NCI-H2081 (cell line): ENCODE measurements at regions not wholly inside any gene's neighbourhood (a gene's known extent, or its start where the extent isn't known, plus 50 kb on each side); places are given as distances from the start of the nearest gene placed in this dataset.

ENCODE experiments used
- DNase-seq, 2 experiments: peaks; one replicate each; lab custom pipeline; 2025; lab: John Stamatoyannopoulos, UW

GRCh38 chr1:87224201-87224600 lies 104.5 kb upstream of the LMO4 start:
- no peak for DNase-seq

DNA sequence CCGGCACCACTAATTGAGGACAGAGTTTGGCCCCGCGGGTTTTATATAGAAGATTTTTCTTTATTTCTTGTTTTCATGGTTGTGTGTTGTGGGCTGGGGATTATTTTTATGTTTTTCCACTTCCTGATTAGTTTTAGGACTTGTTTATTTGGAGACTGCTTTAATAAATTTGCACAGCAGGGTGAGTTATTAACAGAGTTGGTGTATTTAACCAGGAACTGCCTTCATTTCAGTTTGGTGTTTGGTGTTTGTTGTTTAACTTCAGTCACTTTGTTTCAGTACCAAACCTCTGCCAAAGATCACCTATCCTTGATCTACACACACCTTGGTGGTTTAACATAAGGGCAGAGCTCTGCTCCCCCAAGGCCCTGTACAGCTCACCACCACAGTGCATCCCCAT lies 103.5 kb upstream of the LMO4 start:
- no peak for DNase-seq

DNA sequence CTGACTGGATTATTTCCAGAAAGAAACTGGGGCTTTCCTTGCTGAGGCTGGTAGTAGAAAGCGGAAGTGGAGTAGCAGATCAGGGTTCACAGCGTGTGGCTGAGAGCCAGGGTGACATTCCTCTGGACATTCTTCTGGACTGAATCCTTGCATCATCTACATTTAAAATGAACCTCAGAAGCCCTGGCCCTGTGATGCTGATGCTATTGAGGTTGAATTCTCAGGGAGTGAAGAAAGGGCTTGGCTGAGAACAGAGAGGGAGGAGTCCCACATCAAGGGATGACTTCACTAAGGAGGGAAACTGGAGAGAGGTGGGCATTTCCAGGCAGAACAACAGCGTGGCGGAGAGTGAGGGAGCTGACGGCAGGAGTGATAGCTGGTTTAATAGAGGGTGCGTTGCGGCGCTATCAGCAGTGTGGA lies 102.3 kb upstream of the LMO4 start:
- no peak for DNase-seq

DNA sequence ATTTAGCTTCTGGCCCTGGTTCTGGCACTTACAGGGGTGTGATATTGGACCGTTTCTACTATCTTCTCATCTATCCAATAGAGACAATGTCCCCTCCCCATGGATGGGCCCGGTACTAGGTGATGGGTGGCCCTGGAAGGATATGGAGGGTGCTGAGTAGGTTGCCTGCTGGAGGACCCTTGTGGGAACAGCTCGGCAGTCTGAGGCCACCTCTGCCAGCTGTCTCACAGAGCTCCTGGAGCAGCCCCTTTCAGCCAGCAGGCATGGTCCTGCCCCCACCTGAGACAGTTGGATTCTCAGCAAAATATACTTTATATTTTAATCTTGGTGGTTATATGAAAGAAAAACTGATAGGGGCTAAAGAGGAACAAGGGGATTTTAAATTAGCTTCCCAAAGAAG lies 101.0 kb upstream of the LMO4 start:
- DNase-seq = no peak

GRCh38 chr1:87230501-87230900 lies 98.2 kb upstream of the LMO4 start:
- DNase-seq = no peak

- no peak for DNase-seq
These were observed 96.8 kb upstream of the LMO4 start for GRCh38 chr1:87231703-87232367.

DNA sequence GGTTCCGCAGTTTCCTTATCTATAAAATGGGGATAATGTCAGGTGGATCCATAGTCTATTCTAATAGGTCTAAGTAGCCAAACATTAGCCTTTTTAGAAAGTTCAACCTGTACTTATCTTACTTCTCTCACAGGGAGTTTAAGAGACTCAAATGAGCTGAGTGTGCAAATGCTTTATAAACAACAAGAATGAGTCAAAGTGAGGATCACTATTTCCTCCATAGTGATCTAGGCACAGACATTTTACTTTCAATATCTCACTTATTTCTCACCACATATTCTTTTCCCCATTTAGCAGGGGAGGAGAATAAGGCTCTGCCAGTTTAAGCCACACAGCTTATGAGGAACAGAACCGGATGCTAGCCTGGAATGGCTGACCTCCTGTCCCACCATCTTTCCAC lies 92.1 kb upstream of the LMO4 start:
- DNase-seq = no peak

- DNase-seq = no peak
These were observed 88.6 kb upstream of the LMO4 start for GRCh38 chr1:87239997-87240605.

GRCh38 chr1:87240661-87241285 lies 87.9 kb upstream of the LMO4 start:
- no peak for DNase-seq

- DNase-seq = no peak
These were observed 86.1 kb upstream of the LMO4 start for GRCh38 chr1:87242445-87243185.

GRCh38 chr1:87243573-87243972 lies 85.1 kb upstream of the LMO4 start:
- no peak for DNase-seq

DNA sequence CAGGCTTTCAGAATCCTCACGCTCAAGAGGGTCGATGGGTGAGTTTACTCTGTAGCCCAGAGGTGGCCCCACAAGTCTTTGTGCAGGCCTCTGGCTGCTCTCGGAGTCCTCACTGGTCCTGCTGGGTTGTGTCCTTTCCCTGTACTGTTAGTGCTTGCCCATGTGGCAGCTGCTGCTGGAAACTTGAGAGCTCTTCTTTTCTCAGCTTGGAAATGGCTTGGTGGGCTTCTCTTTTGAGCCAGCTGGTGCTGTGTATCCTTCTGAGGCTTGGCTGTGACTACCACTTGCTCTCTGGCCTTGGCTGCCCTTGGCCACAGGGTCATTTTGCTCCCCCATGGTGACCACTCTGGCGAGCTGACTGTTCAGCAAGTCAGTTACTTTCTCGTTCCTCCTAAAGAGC lies 82.2 kb upstream of the LMO4 start:
- no peak for DNase-seq

DNA sequence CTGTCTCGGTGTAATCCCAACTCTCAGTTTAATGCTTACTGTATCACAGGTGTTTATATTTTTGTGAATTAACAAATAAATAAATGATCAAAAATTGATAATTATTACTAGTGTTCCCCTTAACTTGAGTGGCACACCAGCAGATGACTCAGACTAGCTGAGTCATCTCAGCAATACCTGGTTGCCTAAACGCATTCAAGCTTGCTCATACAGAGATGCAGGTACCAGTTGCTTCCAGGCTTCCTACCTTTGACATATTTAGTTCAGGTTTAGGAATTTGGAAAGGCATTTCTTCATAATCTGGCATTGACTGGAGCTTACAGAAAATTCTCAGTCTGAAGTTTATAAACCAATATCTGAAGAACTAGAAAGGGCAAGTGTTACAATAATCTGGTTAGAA lies 78.9 kb upstream of the LMO4 start:
- no peak for DNase-seq

DNA sequence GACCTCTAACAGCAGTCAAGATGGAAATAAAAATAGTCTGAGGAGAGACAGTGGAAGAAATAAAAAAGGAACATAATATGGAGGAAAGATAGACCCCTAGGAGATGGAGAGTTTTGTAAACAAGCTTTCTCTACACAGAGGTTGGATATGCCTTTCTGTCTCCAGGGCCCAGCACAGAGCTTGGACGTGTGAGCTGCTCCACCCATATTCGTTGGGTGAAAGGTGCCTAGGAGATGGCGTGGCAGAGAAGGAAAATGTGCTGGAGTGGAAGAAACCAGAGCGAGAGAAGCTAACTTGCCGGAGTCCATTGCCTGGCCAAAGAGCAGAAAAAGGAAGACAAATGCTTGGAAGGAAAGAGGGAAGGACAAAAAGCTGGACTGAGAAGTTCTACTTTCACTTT lies 78.3 kb upstream of the LMO4 start:
- DNase-seq = no peak

- DNase-seq = no peak
These were observed 76.3 kb upstream of the LMO4 start for GRCh38 chr1:87252406-87252805.

- DNase-seq = no peak
These were observed 66.0 kb upstream of the LMO4 start for GRCh38 chr1:87262688-87263087.

DNA sequence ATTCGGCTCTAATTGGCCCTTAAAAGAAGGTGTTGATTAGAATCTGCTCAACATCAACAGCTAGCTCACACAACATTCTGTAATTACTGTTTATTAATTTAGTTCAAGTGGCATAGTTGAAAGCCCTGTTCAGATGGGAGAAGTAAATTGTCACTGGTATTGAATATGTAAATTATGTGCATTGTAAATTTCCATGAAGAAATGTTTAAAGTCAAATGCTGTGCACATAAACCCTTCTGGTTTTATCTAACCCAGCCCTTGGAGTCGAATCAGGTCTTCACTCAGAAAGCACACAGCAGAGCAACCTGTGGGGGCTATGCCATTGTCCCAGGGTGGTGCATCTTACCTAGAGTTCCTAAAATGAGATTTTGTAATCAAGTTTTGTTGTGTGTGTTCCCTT lies 65.4 kb upstream of the LMO4 start:
- DNase-seq = no peak

- no peak for DNase-seq
These were observed 64.9 kb upstream of the LMO4 start for GRCh38 chr1:87263785-87264184.

DNA sequence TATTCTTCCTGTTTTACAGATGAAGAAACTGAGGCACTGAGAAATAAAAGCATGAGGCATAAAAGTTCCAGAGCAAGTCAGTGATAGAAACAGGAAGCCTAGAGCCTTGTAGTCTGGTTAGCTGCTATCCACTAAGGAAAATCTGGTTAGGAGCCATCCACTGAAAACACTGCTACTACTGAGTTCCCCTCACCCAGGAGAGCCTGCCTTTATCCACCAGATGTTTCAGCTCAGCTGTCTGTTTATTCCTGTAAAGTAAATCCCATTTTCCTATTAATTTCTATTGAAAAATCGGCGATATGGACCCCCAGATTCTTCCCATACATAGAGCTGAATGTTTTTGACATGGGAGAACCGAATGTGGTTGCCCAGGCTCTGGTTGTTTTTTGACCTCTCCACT lies 63.7 kb upstream of the LMO4 start:
- no peak for DNase-seq

DNA sequence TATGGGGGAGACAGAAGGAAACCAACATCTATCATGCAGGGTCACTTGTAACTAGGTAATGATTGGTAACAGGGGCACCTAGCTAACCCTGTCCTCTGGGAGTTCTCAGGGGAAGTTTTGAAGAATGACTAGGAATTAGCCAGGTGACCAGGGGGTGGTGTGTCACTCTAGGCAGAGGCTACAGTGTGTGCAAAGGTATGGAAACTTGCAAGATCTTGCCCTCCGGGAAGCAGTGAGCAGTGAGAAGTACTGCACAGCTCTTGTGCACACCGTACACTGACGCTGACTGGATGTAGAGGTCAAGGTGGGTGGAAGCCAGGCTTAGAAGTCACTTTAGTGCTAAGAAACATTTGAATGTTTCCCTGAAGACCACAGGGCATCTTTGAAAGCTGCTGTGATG lies 62.9 kb upstream of the LMO4 start:
- no peak for DNase-seq

DNA sequence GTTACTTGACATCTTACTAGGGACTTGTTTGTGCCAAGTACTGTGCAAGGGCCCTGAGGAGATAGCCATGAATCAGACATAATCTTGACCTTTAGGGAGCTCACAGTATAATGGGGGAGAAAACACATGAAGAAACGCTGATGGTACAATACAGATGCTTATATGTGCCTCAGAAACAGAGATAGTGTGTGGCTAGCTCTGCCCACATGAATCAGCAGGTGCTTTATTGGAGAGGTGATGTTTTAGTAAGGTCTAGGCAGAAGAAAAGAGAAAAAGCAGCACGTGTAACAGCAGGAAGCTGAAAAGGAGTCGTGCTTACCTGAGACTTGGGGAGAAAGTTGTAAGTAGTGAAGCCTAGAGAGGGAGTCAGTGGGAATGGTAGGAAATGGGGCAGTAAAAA lies 60.6 kb upstream of the LMO4 start:
- DNase-seq = no peak

- no peak for DNase-seq
These were observed 58.8 kb upstream of the LMO4 start for GRCh38 chr1:87269921-87270320.

DNA sequence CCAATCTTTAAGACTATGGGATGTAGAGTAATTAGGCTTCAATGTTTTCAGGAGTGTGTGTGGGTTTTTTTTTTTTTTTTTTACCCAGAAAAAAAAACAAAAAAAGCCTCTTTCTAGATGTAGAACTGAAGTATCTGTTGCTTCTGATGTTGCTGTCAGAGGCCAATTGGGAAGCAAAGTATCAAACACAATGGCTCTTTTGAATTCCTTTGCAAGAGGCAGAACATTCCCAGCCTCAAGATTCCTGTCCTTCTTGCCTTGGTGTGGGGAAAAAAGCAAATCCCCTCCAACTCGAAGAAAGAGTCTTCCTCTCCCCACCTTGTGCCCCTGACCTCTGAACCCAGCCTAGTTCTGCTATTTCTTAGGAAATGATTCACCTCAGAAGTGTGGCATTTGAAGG lies 55.4 kb upstream of the LMO4 start:
- DNase-seq = no peak
